HCT116 (cell line): ENCODE measurements at regions not wholly inside any gene's neighbourhood (a gene's known extent, or its start where the extent isn't known, plus 50 kb on each side); places are given as distances from the start of the nearest gene placed in this dataset.

ENCODE experiments used
- ATAC-seq: fragments of 200-7000 bp; cut with Tn5 transposase; 2 replicates; pipeline ENCODE4 v1.9.1; 2020; ENCODE audit warnings: mild to moderate bottlenecking, moderate library complexity
- BruUV-seq: library from RNA; stranded (reverse); fragments of 400-500 nt; replicated peaks from 2 replicates; lab custom pipeline; 2021; lab: Mats Ljungman, UMichigan
- CTCF ChIA-PET: fragments of 300-600 bp; sonication (Branson Sonifier 250); formaldehyde crosslinking; loops from one replicate; lab custom pipeline; 2021; ENCODE audit warnings: antibody characterized with exemption; lab: Charles Lee
- POLR2A ChIA-PET: fragments of 300-600, 350-600 bp; sonication (Branson Sonifier 250); formaldehyde crosslinking; loops from one replicate; lab custom pipeline; 2021; ENCODE audit warnings: antibody characterized with exemption; lab: Charles Lee
- RAD21 ChIA-PET, 2 experiments: fragments of 300-600 bp; sonication (Branson Sonifier 250); formaldehyde crosslinking; loops; one replicate each; lab custom pipeline; 2023; ENCODE audit warnings: low total read pairs in 2 of 2; ENCODE audit not compliant: uncharacterized antibody in 2 of 2, unreplicated experiment in 2 of 2, low non-redundant PET in 1 of 2; lab: Charles Lee
- DNase-seq: peaks from one replicate; pipeline ENCODE4 v3.0.0-alpha.2; 2010; ENCODE audit warnings: low read depth, low spot score
- H2AFZ ChIP-seq: fragments of 200-600 bp; shearing (Covaris generic), sonication (generic); 2 replicates; pipeline ENCODE4 v1.6.1; 2017; ENCODE audit warnings: low read depth, mixed run types, mixed read lengths, antibody characterized with exemption, low read length; ENCODE audit not compliant: poor library complexity, severe bottlenecking
- H3K27ac ChIP-seq: 2 replicates; pipeline ENCODE4 v1.5.1; 2012; ENCODE audit warnings: low read depth, low read length
- H3K27me3 ChIP-seq: fragments of 200-600 bp; sonication (generic); 2 replicates; pipeline ENCODE4 v1.6.1; 2016; ENCODE audit warnings: mixed run types, low read length, mixed read lengths; ENCODE audit not compliant: insufficient read depth
- H3K36me3 ChIP-seq, 2 experiments: fragments of 200-500 bp in 1 of 2; fragments of 200-600 bp in 1 of 2; sonication (Bioruptor generic) in 1 of 2; sonication (generic) in 1 of 2; 2 replicates each; pipeline versions ENCODE4 v1.5.1 to v1.6.1; 2014 to 2016; ENCODE audit warnings: low read length in 2 of 2, inconsistent platforms in 1 of 2, mixed read lengths in 1 of 2, mixed run types in 1 of 2; ENCODE audit not compliant: insufficient read depth in 2 of 2, control insufficient read depth in 1 of 2
- H3K4me1 ChIP-seq, 2 experiments: fragments of 200-600 bp in 1 of 2; sonication (generic) in 1 of 2; 2 replicates each; pipeline versions ENCODE4 v1.5.1 to v1.6.1; 2012 to 2017; ENCODE audit warnings: low read length in 2 of 2, inconsistent platforms in 1 of 2, mild to moderate bottlenecking in 1 of 2, mixed read lengths in 1 of 2, mixed run types in 1 of 2, moderate library complexity in 1 of 2; ENCODE audit not compliant: insufficient read depth in 2 of 2, control insufficient read depth in 1 of 2
- H3K4me2 ChIP-seq: fragments of 200-600 bp; sonication (generic); 2 replicates; pipeline ENCODE4 v1.6.1; 2017; ENCODE audit warnings: mixed run types, low read length, mixed read lengths
- H3K4me3 ChIP-seq, 2 experiments: fragments of 200-600 bp in 1 of 2; sonication (generic) in 1 of 2; replicated peaks in 1 of 2; 2 replicates each; pipeline ENCODE4 v1.5.1; 2011 to 2016; ENCODE audit warnings: low read length in 2 of 2, control low read depth in 1 of 2, low read depth in 1 of 2, mild to moderate bottlenecking in 1 of 2, mixed read lengths in 1 of 2, mixed run types in 1 of 2
- H3K79me2 ChIP-seq: fragments of 200-600 bp; sonication (generic); 2 replicates; pipeline ENCODE4 v1.6.1; 2017; ENCODE audit warnings: mild to moderate bottlenecking, mixed run types, low read length, moderate library complexity, mixed read lengths; ENCODE audit not compliant: insufficient read depth
- H3K9ac ChIP-seq: fragments of 200-600 bp; sonication (generic); 2 replicates; pipeline ENCODE4 v1.6.1; 2016; ENCODE audit warnings: low read length, mixed read lengths
- H3K9me2 ChIP-seq: fragments of 200-600 bp; sonication (generic), shearing (Covaris generic); 2 replicates; pipeline ENCODE4 v1.6.1; 2017; ENCODE audit warnings: mixed run types, mild to moderate bottlenecking, moderate library complexity; ENCODE audit not compliant: insufficient read depth
- H3K9me3 ChIP-seq, 2 experiments: fragments of 200-500 bp in 1 of 2; fragments of 200-600 bp in 1 of 2; sonication (Bioruptor generic) in 1 of 2; sonication (generic) in 1 of 2; 2 replicates each; pipeline ENCODE4 v1.6.1; 2014 to 2017; ENCODE audit warnings: low read length in 2 of 2, mixed read lengths in 2 of 2, inconsistent platforms in 1 of 2, low read depth in 1 of 2, mild to moderate bottlenecking in 1 of 2, mixed run types in 1 of 2, moderate library complexity in 1 of 2; ENCODE audit not compliant: control insufficient read depth in 1 of 2, insufficient read depth in 1 of 2
- H4K20me1 ChIP-seq: fragments of 200-600 bp; sonication (generic), shearing (Covaris generic); 2 replicates; pipeline ENCODE4 v1.6.1; 2017; ENCODE audit warnings: mixed run types, mild to moderate bottlenecking, moderate library complexity; ENCODE audit not compliant: insufficient read depth
- ATF3 ChIP-seq: IDR thresholded peaks from 2 replicates; pipeline ENCODE4 v1.6.1; 2012
- CEBPB ChIP-seq: IDR thresholded peaks from 2 replicates; pipeline ENCODE4 v1.6.1; 2012; ENCODE audit warnings: low read depth
- ELF1 ChIP-seq: IDR thresholded peaks from 2 replicates; pipeline ENCODE4 v1.6.1; 2012; ENCODE audit warnings: low read depth, borderline replicate concordance
- EZH2 ChIP-seq: fragments of 200-600 bp; sonication (generic); IDR thresholded peaks from 2 replicates; pipeline ENCODE4 v1.6.1; 2017; ENCODE audit warnings: antibody characterized with exemption, mixed run types
- JUND ChIP-seq: IDR thresholded peaks from 2 replicates; pipeline ENCODE4 v1.6.1; 2012
- POLR2A ChIP-seq: IDR thresholded peaks from 2 replicates; pipeline ENCODE4 v1.7.0; 2011; ENCODE audit warnings: borderline replicate concordance; ENCODE audit not compliant: insufficient read depth, insufficient read length; ENCODE audit errors: extremely low read depth
- POLR2AphosphoS5 ChIP-seq: IDR thresholded peaks from 2 replicates; pipeline ENCODE4 v1.6.1; 2011; ENCODE audit warnings: mild to moderate bottlenecking, low read depth, low read length, moderate library complexity
- RAD21 ChIP-seq: IDR thresholded peaks from 2 replicates; pipeline ENCODE4 v1.6.1; 2012; ENCODE audit warnings: low read depth, mild to moderate bottlenecking
- SIN3A ChIP-seq: IDR thresholded peaks from 2 replicates; pipeline ENCODE4 v1.6.1; 2012; ENCODE audit warnings: low read depth
- SP1 ChIP-seq: IDR thresholded peaks from 2 replicates; pipeline ENCODE4 v1.6.1; 2012; ENCODE audit warnings: low read depth
- SRF ChIP-seq: IDR thresholded peaks from 2 replicates; pipeline ENCODE4 v1.6.1; 2012; ENCODE audit warnings: low read depth
- TCF7L2 ChIP-seq: IDR thresholded peaks from 2 replicates; pipeline ENCODE4 v1.7.0; 2011; ENCODE audit warnings: borderline replicate concordance, inconsistent platforms; ENCODE audit not compliant: insufficient read depth, insufficient read length; ENCODE audit errors: extremely low read depth
- YY1 ChIP-seq: IDR thresholded peaks from 2 replicates; pipeline ENCODE4 v1.6.1; 2011; ENCODE audit warnings: low read length, low read depth, moderate library complexity, mild to moderate bottlenecking; ENCODE audit not compliant: insufficient replicate concordance; ENCODE audit errors: extremely low read depth
- ZFX ChIP-seq: fragments of 450-650 bp; IDR thresholded peaks from 2 replicates; pipeline ENCODE4 v1.6.1; 2017
- ZNF274 ChIP-seq: fragments of 200-500 bp; sonication (Bioruptor generic); IDR thresholded peaks from 2 replicates; pipeline ENCODE4 v1.6.1; 2014; ENCODE audit warnings: mild to moderate bottlenecking, low read depth, low read length, inconsistent platforms
- intact Hi-C: fragments of 100-400 bp; cut with micrococcal nuclease; formaldehyde crosslinking; loops from 2 replicates; pipeline ENCODE4 v1.10.0; 2022
- TF ChIP-seq, protein P1 (sequence below): IDR thresholded peaks from 2 replicates; pipeline ENCODE4 v1.6.1; 2011; ENCODE audit warnings: mild to moderate bottlenecking, low read length, moderate library complexity; ENCODE audit not compliant: insufficient replicate concordance; ENCODE audit errors: extremely low read depth

- CTCF ChIA-PET = no interaction called here
- RAD21 ChIA-PET = no interaction called here
- Histone ChIP-seq H3K4me2 (no peak overlapping the region), H3K27ac (no peak overlapping the region), H3K27me3 (no peaks in the 10 kb centered on the region), H4K20me1 (no peaks in the 10 kb centered on the region), H3K9ac (no peak overlapping the region), H3K9me2 (no peaks in the 10 kb centered on the region), H3K4me3 (no peak overlapping the region), H3K4me1 (no peaks in the 10 kb centered on the region), H2AFZ (no peak overlapping the region), H3K36me3 (no peaks in the 10 kb centered on the region), H3K9me3 (no peaks in the 10 kb centered on the region), H3K79me2 (no peaks in the 10 kb centered on the region)
- intact Hi-C loops = no loop called here
- POLR2A ChIA-PET = no interaction called here
- no TSS peak for BruUV-seq
- DNase-seq (no peak), ATAC-seq (no peak)
- TF ChIP-seq YY1 (no peak), POLR2A (no peak), ELF1 (no peak), SRF (no peak)
These were observed 438.1 kb upstream of the FAM98A start for GRCh38 chr2:34037157-34037556.

GRCh38 chr2:34031097-34031496 is 432.0 kb upstream of the FAM98A start:
- no peaks in the 10 kb centered on the region for H3K9me2 ChIP-seq
- H3K36me3 ChIP-seq = no peaks in the 10 kb centered on the region
- no peaks in the 10 kb centered on the region for H4K20me1 ChIP-seq
- POLR2A ChIA-PET = no interaction called here
- DNase-seq (no peak), ATAC-seq (no peak)
- RAD21 ChIA-PET = no interaction called here
- H3K4me3 ChIP-seq = no peak overlapping the region
- no TSS peak for BruUV-seq
- CTCF ChIA-PET = no interaction called here
- intact Hi-C loops = no loop called here
- no peaks in the 10 kb centered on the region for H3K79me2 ChIP-seq
- no peak overlapping the region for H3K27ac ChIP-seq
- no peaks in the 10 kb centered on the region for H3K27me3 ChIP-seq
- H3K9me3 ChIP-seq = peaks cover 0 to 4% of the 10 kb centered on the region in 2 experiments; a peak in 1 of 4 replicates
- no peak overlapping the region for H3K9ac ChIP-seq
- H2AFZ ChIP-seq = no peak overlapping the region
- no peaks in the 10 kb centered on the region for H3K4me1 ChIP-seq
- TF ChIP-seq, protein P1, sequence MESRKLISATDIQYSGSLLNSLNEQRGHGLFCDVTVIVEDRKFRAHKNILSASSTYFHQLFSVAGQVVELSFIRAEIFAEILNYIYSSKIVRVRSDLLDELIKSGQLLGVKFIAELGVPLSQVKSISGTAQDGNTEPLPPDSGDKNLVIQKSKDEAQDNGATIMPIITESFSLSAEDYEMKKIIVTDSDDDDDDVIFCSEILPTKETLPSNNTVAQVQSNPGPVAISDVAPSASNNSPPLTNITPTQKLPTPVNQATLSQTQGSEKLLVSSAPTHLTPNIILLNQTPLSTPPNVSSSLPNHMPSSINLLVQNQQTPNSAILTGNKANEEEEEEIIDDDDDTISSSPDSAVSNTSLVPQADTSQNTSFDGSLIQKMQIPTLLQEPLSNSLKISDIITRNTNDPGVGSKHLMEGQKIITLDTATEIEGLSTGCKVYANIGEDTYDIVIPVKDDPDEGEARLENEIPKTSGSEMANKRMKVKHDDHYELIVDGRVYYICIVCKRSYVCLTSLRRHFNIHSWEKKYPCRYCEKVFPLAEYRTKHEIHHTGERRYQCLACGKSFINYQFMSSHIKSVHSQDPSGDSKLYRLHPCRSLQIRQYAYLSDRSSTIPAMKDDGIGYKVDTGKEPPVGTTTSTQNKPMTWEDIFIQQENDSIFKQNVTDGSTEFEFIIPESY = no peak
- TF ChIP-seq ELF1 (no peak), ZFX (no peak), EZH2 (no peak), POLR2A (no peak), SRF (no peak), JUND (no peak), ZNF274 (no peak), ATF3 (no peak), RAD21 (no peak), CEBPB (no peak), TCF7L2 (no peak), SP1 (no peak), POLR2AphosphoS5 (no peak), SIN3A (no peak)
- TF ChIP-seq, all 23 proteins: peak for 0
- no peak overlapping the region for H3K4me2 ChIP-seq
